Activated T-helper 17 cell treated with anti-CD3 and anti-CD28 coated beads, Interleukin-2, amount 50 U/mL, for 72 hours (primary cell): ENCODE measurements at regions not wholly inside any gene's neighbourhood (a gene's known extent, or its start where the extent isn't known, plus 50 kb on each side); places are given as distances from the start of the nearest gene placed in this dataset.

Source experiments
- ATAC-seq: fragments of 150-1000 bp; cut with Tn5 transposase; replicated peaks from 2 replicates; pipeline ENCODE4 v1.10.0; 2021; ENCODE audit warnings: mild to moderate bottlenecking, moderate library complexity
- H3K27ac Mint-ChIP-seq: one replicate; pipeline ENCODE4 v1.8.0; 2022; ENCODE audit warnings: mixed read lengths
- H3K27me3 Mint-ChIP-seq: one replicate; pipeline ENCODE4 v1.8.0; 2022; ENCODE audit warnings: mixed read lengths
- H3K36me3 Mint-ChIP-seq: one replicate; pipeline ENCODE4 v1.8.0; 2022; ENCODE audit warnings: low read depth, mild to moderate bottlenecking, mixed read lengths
- H3K4me1 Mint-ChIP-seq: one replicate; pipeline ENCODE4 v1.8.0; 2022; ENCODE audit warnings: mixed read lengths
- H3K4me3 Mint-ChIP-seq: one replicate; pipeline ENCODE4 v1.8.0; 2022; ENCODE audit warnings: mild to moderate bottlenecking, mixed read lengths
- H3K9me3 Mint-ChIP-seq: one replicate; pipeline ENCODE4 v1.8.0; 2022; ENCODE audit warnings: mixed read lengths

- Mint-ChIP-seq H3K36me3 (no peaks in the 10 kb centered on the region), H3K4me3 (no peak overlapping the region), H3K27me3 (peaks cover 5% of the 10 kb centered on the region), H3K9me3 (no peaks in the 10 kb centered on the region), H3K4me1 (no peaks in the 10 kb centered on the region), H3K27ac (no peak overlapping the region)
- ATAC-seq = no peak
Observed at GRCh38 chr22:48945621-48946458, 881.8 kb downstream of the BRD1 start.

DNA sequence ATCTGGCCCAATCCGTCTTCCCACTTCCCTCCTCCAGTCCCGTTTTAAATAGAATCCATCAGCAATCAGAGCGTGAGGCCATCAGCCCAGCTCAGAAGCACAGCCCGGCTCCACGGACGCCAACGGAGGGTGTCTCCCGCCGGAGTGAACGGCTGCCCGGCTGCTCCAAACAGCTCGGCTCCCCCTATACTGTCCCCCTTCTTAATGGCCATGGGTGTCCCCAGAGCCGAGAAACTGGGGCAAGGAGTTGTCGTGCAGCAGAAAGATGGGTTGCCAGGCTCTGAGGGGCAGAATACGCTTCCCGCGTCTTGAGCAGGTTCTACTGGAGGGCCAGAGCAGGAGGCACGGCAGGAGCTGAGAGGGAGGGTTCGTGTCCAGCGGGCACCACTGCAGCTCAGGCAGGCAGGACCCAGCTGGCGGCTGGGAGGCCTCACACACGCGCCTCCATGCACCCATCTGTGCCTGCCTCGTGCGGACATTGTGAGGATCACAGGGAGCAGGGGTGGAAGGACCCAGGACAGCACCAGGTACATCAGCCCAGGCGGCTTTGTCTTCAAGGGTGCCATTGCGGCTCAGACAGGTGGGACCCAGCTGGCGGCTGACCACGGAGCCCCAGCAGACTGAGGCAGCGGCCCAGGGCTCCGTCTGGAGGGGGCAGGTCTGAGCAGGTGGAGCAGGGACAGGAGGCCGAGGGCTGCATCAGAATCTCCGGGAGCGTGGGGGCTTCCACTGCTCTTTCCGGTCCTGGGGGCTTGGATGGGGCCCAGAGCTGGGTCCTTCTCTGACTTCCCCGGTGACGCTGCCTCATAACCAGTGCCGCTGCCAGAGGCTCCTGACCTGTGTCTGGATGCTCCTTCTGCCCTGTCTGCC, 882.7 kb downstream of the BRD1 start:
- ATAC-seq = no peak
- Mint-ChIP-seq H3K4me3 (no peak overlapping the region), H3K4me1 (no peaks in the 10 kb centered on the region), H3K27ac (no peak overlapping the region), H3K27me3 (peaks cover 5% of the 10 kb centered on the region), H3K36me3 (no peaks in the 10 kb centered on the region), H3K9me3 (no peaks in the 10 kb centered on the region)

DNA sequence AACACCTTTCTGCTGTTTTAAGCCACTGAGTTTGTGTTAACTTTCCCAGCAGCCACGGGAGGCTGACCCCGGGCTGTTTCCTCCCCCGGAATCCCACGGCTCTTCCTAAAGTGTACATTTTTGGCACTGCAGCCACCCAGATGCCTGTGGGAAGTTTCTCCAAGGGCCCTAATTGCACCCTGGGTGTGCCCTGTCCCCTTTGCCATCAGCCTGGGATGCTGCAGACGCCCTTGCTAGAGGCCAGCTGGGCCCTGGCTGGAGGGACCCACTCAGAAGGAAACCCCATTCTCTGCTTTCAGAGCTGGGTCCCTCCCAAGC, 883.3 kb downstream of the BRD1 start:
- no peaks in the 10 kb centered on the region for H3K36me3 Mint-ChIP-seq
- peaks cover under 1% of the 10 kb centered on the region for H3K27me3 Mint-ChIP-seq
- H3K27ac Mint-ChIP-seq = no peak overlapping the region
- no peak overlapping the region for H3K4me3 Mint-ChIP-seq
- ATAC-seq = no peak
- H3K4me1 Mint-ChIP-seq = no peaks in the 10 kb centered on the region
- H3K9me3 Mint-ChIP-seq = no peaks in the 10 kb centered on the region

- no peak for ATAC-seq
- H3K9me3 Mint-ChIP-seq = no peaks in the 10 kb centered on the region
- no peak overlapping the region for H3K4me3 Mint-ChIP-seq
- no peaks in the 10 kb centered on the region for H3K4me1 Mint-ChIP-seq
- no peak overlapping the region for H3K27ac Mint-ChIP-seq
- H3K27me3 Mint-ChIP-seq = no peaks in the 10 kb centered on the region
- no peaks in the 10 kb centered on the region for H3K36me3 Mint-ChIP-seq
Observed at GRCh38 chr22:48943567-48944432, 883.9 kb downstream of the BRD1 start.

- Mint-ChIP-seq H3K9me3 (no peaks in the 10 kb centered on the region), H3K27me3 (peaks cover 4% of the 10 kb centered on the region), H3K4me3 (no peak overlapping the region), H3K27ac (no peak overlapping the region), H3K36me3 (no peaks in the 10 kb centered on the region), H3K4me1 (no peaks in the 10 kb centered on the region)
- no peak for ATAC-seq
Observed at GRCh38 chr22:48942698-48943566, 884.7 kb downstream of the BRD1 start.

DNA sequence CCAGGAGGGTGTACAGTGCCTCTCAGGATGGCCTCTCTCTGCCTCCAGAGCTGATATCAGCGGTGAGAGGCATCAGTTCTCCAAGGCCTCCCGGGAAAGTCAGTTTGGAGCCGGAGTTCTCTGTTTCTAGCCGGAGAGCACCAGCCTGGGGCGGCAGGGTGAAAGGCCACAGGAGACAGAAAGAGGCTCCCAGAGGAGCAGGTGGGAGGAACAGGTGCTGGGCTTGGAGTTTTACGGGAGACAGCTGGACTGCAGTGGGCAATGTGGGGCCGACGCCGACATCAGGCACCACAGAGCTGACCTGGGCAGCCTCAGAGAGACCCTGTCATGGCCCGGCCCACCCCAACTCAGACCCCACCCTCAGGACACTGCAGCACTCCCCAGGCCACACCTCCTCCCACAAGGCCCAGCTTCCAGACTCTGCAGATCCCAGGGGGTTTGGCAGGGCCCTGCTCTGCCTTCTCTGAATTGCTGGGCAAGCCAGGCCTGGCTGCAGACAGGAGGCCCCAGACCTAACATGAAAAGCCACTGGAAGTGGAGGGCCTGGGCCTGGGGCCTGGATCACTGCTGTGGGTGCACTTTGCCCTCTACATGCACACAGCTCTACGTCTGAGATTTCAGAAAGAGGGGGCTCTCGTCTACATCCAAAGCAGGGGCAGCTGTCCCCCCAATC, 885.6 kb downstream of the BRD1 start:
- Mint-ChIP-seq H3K9me3 (no peaks in the 10 kb centered on the region), H3K4me1 (no peaks in the 10 kb centered on the region), H3K4me3 (no peak overlapping the region), H3K27me3 (peaks cover 4% of the 10 kb centered on the region), H3K27ac (no peak overlapping the region), H3K36me3 (no peaks in the 10 kb centered on the region)
- ATAC-seq = no peak

DNA sequence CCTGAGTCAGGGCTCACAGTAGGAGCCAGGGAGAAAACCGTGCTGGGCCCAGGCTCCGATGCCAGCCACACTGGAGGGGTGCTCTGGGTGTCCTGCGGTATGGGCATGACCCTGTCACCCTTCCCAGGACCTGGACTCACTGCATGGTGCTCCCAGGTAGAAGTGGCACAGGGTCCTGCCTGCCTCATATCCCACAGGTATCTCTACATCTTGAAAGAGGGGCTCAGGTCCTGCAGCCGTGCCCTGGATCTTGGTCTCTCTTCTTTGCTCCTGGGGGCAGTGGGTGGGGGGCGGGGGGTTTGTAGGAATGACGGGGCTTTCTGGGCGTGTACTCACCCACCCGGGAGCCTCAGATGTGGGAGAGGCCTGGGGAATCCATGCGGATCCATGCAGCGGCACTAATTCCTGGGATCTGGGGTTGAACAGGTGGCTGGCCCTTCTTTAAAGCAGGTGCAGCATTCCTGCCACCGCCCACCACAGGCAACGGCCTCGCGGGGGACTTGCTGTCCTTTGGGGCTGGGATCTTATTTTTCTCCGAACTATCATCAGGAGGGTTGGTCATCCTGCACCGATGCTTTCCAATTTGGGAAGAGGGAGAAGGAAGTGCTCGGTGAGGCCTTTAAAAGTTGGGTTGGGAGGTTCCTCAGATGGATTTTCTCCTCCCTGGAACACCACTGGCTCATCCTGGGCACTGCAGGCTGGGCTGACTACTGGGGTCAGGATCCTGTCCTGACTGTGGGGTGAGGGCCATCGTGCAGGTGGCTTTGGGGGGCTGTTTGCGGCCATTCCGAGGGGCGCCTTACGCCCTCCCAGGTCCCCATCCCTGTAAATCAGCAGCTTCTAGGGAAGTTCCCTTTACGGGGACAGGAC, 886.4 kb downstream of the BRD1 start:
- ATAC-seq = no peak
- Mint-ChIP-seq H3K27me3 (peaks cover 4% of the 10 kb centered on the region), H3K4me1 (no peaks in the 10 kb centered on the region), H3K9me3 (no peaks in the 10 kb centered on the region), H3K36me3 (no peaks in the 10 kb centered on the region), H3K27ac (no peak overlapping the region), H3K4me3 (no peak overlapping the region)

GRCh38 chr22:48940266-48941032, 887.2 kb downstream of the BRD1 start:
- Mint-ChIP-seq H3K27me3 (peaks cover 4% of the 10 kb centered on the region), H3K27ac (no peak overlapping the region), H3K9me3 (no peaks in the 10 kb centered on the region), H3K4me1 (no peaks in the 10 kb centered on the region), H3K36me3 (no peaks in the 10 kb centered on the region), H3K4me3 (no peak overlapping the region)
- no peak for ATAC-seq

DNA sequence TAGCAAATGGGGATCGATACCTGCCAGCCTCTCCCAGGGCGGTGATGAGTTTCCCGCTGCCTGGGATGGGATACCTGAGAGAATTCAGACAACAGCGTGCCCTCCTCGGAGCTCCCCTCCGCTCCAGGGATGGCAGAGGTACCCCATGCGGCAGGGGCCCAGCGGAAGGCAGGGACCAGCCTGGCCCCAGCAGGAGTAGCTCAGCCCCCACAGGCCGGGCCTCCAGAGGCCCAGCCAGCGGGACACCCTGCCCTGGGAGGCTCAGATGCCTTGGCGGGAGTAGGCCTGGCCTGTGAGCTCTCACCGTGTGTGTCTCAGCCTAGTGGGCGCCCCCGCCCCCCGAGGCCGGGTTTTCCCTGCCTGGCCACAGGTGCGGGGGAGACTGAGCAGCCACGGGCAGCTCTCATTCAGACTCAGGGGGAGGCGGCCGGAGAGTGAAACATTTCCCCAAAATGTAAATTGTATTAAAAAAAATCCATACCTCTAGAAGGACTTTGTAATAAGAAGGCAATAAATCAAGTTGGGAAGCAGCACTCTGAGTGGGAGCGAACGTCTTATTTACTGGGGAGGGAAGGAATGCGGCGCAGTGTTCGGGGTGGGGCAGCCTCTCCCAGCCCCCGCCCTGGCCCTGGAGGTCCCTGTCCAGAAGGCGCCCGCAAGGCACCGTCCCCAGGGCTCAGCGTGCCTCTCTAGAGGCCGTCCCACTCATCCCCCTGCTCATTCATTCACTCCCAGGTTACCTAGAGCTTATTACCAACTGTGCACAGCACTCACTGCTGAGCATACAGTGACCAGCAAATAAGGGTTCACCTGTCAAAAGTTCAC, 888.0 kb downstream of the BRD1 start:
- H3K27me3 Mint-ChIP-seq = peaks cover 8% of the 10 kb centered on the region
- no peak overlapping the region for H3K4me3 Mint-ChIP-seq
- ATAC-seq = no peak
- no peaks in the 10 kb centered on the region for H3K4me1 Mint-ChIP-seq
- peaks cover 1% of the 10 kb centered on the region for H3K9me3 Mint-ChIP-seq
- no peaks in the 10 kb centered on the region for H3K36me3 Mint-ChIP-seq
- H3K27ac Mint-ChIP-seq = no peak overlapping the region

DNA sequence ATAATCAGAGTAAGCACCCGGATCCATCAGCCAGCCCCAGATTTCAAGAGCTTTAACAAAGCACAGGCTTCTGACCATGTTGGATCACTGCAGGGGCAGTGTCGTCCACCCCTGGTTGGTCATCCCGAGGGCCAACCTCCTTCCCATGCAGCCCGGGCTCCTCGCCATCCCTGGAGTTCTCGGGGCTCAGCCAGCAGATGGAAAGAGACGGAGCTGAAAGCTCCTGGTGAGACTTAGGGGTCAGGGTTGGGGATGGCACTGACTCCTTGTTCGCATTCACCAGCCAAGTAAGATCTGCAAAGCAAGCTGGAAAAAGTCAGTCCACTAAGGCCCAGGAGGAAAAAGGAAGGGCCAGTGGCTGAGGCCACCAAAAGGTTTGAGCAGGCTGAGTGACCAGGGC, 888.9 kb downstream of the BRD1 start:
- Mint-ChIP-seq H3K36me3 (no peaks in the 10 kb centered on the region), H3K9me3 (peaks cover 7% of the 10 kb centered on the region), H3K4me1 (no peaks in the 10 kb centered on the region), H3K4me3 (no peak overlapping the region), H3K27ac (no peak overlapping the region), H3K27me3 (peaks cover 14% of the 10 kb centered on the region)
- ATAC-seq = no peak

- peaks cover 14% of the 10 kb centered on the region for H3K27me3 Mint-ChIP-seq
- no peaks in the 10 kb centered on the region for H3K36me3 Mint-ChIP-seq
- ATAC-seq = no peak
- H3K9me3 Mint-ChIP-seq = peaks cover 7% of the 10 kb centered on the region
- no peak overlapping the region for H3K27ac Mint-ChIP-seq
- no peaks in the 10 kb centered on the region for H3K4me1 Mint-ChIP-seq
- no peak overlapping the region for H3K4me3 Mint-ChIP-seq
Observed at GRCh38 chr22:48937032-48937639, 890.5 kb downstream of the BRD1 start.
